ENCODE measurements at regions not wholly inside any gene's neighbourhood (a gene's known extent, or its start where the extent isn't known, plus 50 kb on each side); places are given as distances from the start of the nearest gene placed in this dataset.
"Not testable (repeated sequence)": the region's sequence is repeated elsewhere in the genome, so short reads cannot be mapped to it uniquely, and the experiment has no call there.

DNA sequence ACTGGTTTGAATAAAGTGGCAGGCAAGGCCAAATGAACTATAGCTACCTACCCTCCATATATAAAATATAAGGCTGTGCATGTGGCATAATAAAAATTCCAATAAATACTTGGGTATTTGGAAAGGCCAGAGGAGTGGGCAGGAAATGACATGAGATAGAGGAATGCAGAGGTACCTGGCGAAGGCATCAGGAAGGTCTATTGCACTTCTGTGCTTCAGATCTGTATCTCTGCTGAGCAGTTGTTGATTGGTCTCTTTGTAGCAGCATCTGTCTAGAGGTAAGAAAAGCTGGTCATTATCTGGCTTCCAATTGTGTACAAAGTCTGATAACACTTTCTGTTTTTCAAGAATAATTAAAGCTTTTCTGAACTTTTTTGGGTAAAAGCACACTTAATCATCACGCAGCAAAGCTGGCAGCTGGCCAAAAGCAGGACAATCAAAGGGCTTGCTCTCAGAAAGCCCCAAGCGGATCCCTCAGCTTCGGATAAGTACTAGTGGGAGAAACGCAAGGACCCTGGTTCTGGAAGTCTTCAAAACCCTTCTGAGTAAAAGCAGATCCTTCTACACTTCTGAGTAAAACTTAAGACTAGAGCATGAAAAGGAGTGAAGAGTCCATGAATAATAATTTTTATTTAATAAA lies 120.1 kb upstream of the TCF21 start:
- no peak for DNase-seq
- in situ Hi-C loops (cut with HindIII; ENCODE audit: low pct_ligation_motif_present, low pct_unique_long_range_greater_than_20kb, low sequenced_read_pairs) = no loop called here

DNA sequence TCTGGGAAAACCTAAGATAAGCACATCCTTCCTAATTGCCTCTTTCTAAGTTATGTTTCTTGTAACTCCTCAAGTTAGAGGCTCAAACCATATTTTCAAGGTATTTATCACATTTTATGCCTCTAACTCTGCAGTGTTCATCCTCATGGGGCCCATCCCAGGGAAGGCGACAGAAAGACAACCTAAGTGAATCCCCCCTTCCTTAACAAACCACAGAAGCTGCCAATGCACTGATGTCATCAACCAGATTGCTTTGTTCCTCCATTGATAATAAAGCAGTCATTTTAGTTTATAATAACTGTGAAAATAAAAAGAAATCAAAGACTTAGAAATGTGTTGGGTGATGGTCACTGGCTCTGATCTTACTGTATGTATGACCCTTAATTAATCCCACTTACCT lies 119.5 kb upstream of the TCF21 start:
- in situ Hi-C loops (cut with HindIII; ENCODE audit: low pct_ligation_motif_present, low pct_unique_long_range_greater_than_20kb, low sequenced_read_pairs) = no loop called here

DNA sequence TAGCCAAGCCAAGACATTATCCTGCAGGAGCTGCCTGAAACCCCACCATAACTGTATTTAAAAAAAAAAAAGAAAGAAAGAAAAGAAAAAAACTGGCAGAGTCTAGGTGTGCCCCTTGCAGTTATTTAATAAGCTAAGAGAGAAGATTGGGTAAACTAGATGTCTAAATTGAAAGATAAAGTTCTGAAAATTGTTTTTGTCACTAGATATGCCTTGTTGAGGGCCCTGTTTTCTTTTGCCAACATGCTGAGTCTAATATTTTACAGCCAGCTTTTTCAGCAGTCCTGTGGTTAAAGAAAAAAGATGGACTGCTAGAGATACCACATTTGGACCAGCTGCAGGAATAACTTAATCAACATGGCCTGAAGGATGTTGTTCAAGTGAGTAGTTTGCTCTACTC lies 116.3 kb upstream of the TCF21 start:
- in situ Hi-C loops (cut with HindIII; ENCODE audit: low pct_ligation_motif_present, low pct_unique_long_range_greater_than_20kb, low sequenced_read_pairs) = no loop called here
- DNase-seq = no peak

More for the DNA sequence above, 119.5 kb upstream of the TCF21 start:
- DNase-seq = no peak

DNA sequence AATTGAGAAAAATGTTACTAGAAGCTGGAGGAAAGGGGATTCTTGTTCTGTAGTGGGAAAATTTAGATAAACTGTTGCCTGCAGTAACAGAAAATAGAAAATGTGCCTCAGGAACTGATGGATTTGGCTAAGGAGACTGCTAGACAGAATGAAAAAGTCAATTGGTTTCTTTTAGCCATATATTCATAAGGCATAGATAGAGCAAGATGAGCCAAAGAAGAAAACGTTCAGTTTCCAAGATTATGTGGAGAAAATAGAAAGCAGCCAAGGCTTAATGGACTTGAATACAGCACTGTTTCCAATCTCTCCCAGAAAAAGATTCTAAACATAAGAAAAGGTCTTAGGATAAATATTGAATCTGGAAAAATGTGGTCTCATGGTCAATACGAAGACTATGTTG lies 115.1 kb upstream of the TCF21 start:
- no peak for DNase-seq
- in situ Hi-C loops (cut with HindIII; ENCODE audit: low pct_ligation_motif_present, low pct_unique_long_range_greater_than_20kb, low sequenced_read_pairs) = no loop called here

DNA sequence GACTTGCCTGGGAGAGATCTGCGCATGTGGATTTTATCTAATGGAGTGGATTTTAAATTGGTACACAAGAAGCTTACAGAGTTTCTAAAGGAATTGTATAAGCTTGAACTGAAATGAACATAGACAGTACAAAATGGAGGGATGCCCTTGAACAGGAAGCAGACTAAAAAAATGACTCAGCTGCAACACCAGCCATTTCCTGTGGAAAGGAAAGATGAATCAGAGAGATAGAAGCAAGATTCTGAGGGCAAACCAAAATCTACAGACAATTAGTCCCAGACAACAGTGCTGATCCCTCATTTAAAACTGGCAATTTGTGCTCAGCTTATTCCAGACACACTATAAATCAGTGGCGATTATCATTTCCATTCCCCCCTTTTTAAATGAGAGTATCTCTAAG lies 114.6 kb upstream of the TCF21 start:
- in situ Hi-C loops (cut with HindIII; ENCODE audit: low pct_ligation_motif_present, low pct_unique_long_range_greater_than_20kb, low sequenced_read_pairs) = no loop called here
- DNase-seq = peak; percentile 8

DNA sequence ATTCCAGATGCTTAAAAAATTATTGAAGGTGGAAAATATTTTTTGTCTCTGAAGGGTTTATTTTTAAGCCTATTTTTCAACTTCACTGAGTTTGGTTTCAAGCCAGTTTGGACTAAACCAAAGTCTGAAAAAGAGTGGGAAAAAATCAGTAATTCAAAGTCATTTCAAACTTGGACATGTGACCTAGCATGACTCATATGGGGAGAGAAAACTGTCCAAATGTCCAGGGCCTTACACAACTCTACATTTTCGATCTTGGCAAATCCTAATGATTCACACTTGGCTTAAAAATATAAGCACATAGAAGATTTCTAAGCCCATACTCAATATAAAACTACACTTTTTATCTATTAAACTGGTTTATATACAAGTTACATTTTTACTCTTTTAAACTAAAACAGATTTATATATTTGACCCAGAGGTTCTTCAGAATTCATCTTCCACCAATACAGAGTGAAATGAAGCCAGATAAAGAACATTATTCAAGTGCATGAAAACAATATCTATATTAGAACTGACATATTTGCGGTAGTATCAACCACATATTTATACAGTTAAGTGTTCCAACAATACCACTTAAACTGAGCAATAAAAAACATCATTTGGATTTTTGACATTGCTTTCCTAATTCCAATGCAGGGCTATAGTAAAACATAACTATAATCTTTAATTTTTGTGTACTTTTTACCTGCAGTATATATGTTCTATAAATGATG lies 110.3 kb upstream of the TCF21 start:
- in situ Hi-C loops (cut with HindIII; ENCODE audit: low pct_ligation_motif_present, low pct_unique_long_range_greater_than_20kb, low sequenced_read_pairs) = no loop called here
- DNase-seq = no peak

DNA sequence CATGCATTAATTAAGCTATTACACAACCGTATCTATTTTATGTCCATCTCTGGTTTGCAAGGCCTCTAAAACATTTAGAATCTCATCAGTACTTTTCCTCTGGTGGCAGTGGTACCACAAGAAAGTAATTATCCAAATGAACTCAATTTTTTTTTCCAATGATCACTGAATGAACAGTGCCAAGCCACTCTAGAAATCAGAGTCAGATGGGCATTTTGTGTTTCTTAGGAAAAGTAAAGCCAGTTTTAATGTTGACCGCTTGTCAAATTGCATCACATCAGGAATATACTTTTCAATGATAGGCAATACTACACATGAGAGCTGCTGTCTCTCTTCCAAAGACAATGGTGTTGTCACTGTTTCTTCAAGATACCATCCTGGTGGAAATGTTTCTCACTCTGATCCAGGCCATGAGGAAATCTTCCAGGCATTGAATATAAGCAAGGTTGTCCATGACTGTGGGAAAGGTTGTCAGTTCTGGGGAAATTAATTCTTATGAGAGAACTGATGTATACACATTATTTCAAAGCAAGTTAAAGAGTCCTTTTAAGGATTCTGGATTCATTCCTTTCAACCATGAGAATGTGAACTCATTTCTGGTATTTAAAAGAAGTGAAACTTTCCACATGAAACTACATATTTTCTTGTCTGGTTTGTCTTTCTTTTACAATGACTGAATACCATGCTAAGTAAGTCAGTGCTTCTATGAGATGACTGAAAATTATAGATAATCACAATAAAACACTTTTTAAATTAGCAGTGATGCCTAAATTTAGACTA lies 108.8 kb upstream of the TCF21 start:
- DNase-seq = no peak
- in situ Hi-C loops (cut with HindIII; ENCODE audit: low pct_ligation_motif_present, low pct_unique_long_range_greater_than_20kb, low sequenced_read_pairs) = no loop called here

DNA sequence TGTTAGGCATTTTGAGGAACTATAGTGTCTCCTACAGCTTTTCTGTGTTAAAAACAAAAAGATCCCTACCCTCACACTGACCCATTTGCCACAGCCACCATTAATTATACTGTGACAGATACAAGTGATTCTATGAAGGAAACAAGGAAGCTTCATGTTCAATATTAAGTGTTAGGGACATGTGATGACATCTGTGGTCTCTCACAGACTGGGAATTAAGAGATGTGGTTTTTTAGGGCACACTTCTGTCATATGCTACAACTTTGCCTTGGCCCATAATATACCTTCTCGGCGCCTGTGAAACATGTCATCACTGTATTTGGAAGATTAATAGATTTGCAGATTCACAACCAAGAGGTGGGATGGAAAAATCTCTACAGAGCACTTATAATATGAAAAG lies 102.9 kb upstream of the TCF21 start:
- in situ Hi-C loops (cut with HindIII; ENCODE audit: low pct_ligation_motif_present, low pct_unique_long_range_greater_than_20kb, low sequenced_read_pairs) = no loop called here
- no peak for DNase-seq

DNA sequence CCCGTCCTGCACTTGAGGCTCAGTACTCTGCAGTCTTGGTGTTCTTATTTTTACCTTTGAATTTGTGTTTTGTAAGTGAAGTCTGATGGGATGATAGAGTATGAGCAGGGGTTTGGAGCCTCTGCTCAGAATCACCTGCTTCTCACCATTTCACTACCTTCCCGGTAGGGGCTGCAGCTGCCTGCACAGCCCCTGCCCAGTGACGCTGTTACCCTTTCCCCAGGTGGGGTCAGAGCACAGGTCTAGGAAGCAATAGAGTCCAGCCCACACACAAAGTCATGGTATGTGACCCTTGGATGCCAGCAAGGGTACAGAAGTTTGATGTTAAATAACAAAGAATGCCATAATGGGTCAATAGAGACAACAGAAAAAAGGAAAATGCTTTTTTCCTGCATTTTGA lies 101.8 kb upstream of the TCF21 start:
- in situ Hi-C loops (cut with HindIII; ENCODE audit: low pct_ligation_motif_present, low pct_unique_long_range_greater_than_20kb, low sequenced_read_pairs) = no loop called here

DNA sequence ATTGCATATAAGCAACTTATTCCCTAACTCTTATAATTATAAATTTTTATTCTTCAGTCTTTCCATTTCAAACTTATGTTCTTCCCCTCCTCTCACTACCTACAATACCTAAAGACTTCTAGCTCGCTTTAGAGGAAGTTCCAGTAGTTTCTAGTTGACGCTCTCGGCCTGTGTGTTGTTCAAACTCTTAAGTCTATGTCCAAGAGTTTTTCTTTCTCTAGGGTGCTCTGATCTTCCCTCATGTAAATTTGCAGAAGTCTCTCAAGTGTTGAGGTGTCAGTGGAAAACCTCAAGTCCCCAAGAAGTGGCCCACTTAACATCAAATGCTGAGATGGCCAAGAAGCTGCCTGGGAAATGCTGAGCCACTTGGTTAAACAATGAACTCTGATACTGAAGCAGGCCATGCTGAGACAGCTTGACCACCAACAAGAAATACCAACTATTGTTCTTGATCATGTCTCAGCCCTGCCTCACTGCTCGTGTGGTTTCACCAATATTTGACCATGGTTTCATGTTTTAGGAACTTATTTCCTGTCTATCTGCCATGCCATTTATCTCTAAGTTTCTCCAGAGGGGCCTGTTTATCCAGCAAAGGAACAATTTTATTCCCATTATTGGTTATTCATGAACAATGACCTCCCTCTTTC lies 100.9 kb upstream of the TCF21 start:
- no peak for DNase-seq
- in situ Hi-C loops (cut with HindIII; ENCODE audit: low pct_ligation_motif_present, low pct_unique_long_range_greater_than_20kb, low sequenced_read_pairs) = no loop called here

More for the DNA sequence above, 101.8 kb upstream of the TCF21 start:
- no peak for DNase-seq

DNA sequence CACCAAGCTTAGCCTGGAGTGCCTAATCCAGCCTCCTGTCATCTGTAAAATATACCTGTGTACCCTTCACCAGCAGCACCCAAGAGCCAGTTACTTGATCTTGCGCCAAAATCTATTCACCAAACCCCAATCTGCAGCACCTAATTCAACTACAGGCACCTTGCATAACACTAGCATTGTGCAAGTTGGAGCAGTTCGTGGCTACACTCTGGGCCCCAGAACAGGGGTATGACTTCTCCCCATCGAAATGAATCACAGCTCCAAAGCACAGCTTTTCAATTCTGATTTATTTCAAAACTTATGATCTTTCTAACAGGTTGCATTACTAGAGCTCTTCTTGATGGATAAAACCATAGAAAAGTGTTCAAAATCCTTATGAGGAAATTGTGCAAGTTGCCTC lies 100.4 kb upstream of the TCF21 start:
- in situ Hi-C loops (cut with HindIII; ENCODE audit: low pct_ligation_motif_present, low pct_unique_long_range_greater_than_20kb, low sequenced_read_pairs) = no loop called here

DNA sequence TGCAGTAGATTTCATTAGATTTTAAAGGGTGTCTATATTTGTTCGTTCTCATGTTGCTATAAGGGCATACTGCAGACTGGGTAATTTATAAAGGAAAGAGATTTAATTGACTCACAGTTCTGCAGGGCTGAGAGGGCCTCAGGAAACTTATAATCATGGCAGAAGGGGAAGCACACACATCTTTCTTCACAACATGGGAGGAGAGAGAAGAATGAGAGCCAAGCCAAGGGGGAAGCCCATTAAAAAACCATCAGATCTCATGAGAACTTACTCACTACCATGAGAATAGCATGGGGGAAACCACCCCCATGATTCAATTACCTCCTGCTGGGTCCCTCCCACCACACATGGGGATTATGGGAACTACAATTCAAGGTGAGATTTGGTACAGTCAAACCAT lies 99.5 kb upstream of the TCF21 start:
- DNase-seq; in situ Hi-C loops (cut with HindIII; ENCODE audit: low pct_ligation_motif_present, low pct_unique_long_range_greater_than_20kb, low sequenced_read_pairs): not testable (repeated sequence)

More for the DNA sequence above, 100.4 kb upstream of the TCF21 start:
- DNase-seq = no peak

DNA sequence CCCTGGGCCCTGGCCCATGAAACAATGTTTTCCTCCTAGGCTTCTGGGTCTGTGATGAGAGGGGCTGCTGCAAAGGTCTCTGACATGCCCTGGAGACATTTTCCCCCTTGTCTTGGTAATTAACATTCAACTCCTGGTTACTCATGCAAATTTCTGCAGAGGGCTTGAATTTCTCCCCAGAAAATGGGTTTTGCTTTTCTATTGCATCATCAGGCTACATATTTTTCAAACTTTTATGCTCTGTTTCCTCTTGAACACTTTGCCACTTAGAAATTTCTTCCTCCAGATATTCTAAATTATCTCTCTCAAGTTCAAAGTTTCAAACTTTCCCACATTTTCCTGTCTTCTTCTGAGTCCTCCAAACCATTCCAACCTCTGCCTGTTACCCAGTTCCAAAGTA lies 98.2 kb upstream of the TCF21 start:
- in situ Hi-C loops (cut with HindIII; ENCODE audit: low pct_ligation_motif_present, low pct_unique_long_range_greater_than_20kb, low sequenced_read_pairs); DNase-seq: not testable (repeated sequence)

DNA sequence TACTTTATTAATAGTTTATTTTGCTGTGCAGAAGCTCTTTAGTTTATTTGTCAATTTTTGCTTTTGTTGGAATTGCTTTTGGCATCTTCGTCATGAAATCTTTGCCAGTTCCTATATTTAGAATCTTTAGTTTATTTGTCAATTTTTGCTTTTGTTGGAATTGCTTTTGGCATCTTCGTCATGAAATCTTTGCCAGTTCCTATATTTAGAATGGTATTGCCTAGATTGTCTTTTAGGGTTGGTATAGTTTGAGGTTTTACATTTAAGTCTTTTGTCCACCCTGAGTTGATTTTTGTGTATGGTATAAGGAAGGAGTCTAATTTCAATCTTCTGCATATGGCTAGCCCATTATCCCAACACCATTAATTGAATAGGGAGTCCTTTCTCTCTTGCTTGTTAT lies 93.9 kb upstream of the TCF21 start:
- DNase-seq; in situ Hi-C loops (cut with HindIII; ENCODE audit: low pct_ligation_motif_present, low pct_unique_long_range_greater_than_20kb, low sequenced_read_pairs): not testable (repeated sequence)

DNA sequence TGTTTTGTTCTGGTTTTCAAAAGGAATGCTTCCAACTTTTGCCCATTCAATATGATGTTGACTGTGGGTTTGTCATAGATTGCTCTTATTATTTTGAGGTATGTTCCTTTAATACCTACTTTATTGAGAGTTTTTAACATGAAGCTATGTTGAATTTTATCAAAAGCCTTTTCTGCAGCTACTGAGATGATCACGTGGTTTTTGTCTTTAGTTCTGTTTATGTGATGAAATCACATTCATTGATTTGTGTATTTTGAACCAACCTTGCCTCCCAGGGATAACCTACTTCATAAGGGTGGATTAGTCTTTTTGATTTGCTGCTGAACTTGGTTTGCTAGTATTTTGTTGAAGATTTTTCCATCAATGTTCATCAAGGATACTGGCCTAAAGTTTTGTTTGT lies 92.7 kb upstream of the TCF21 start:
- in situ Hi-C loops (cut with HindIII; ENCODE audit: low pct_ligation_motif_present, low pct_unique_long_range_greater_than_20kb, low sequenced_read_pairs) = no loop called here

DNA sequence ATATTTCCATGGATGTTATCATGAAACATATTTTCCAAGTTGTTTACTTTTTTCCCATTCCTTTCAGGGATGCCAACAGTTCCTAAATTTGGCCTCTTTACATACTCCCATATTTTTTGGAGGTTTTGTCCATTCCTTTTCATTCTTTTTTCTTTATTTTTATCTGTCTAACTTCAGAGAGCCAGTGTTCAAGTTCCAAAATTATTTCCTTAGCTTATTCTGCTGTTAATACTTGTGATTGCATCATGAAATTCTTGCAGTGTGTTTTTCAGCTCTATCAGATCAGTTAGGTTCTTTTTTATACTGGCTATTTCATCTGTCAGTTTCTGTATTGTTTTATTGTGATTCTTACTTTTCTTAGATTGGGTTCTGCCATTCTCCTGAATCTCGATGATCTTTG lies 89.9 kb upstream of the TCF21 start:
- in situ Hi-C loops (cut with HindIII; ENCODE audit: low pct_ligation_motif_present, low pct_unique_long_range_greater_than_20kb, low sequenced_read_pairs) = no loop called here
- no peak for DNase-seq

More for the DNA sequence above, 92.7 kb upstream of the TCF21 start:
- no peak for DNase-seq

DNA sequence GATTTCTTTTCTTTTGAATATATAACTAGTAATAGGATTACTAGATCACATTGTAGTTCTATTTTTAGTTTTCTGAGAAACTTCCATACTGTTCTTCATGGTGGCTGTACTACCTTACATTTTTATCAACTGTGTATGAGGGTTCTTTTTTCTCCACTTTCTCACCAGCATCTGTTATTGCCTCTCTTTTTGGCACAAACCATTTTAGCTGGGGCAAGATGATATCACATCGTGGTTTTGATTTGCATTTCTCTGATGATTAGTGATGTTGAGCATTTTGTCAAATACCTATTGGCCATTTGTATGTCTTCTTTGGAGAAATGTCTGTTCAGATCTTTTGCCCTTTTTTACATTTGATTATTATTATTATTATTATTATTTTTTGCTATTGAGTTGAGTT lies 86.1 kb upstream of the TCF21 start:
- no peak for DNase-seq
- in situ Hi-C loops (cut with HindIII; ENCODE audit: low pct_ligation_motif_present, low pct_unique_long_range_greater_than_20kb, low sequenced_read_pairs) = no loop called here

DNA sequence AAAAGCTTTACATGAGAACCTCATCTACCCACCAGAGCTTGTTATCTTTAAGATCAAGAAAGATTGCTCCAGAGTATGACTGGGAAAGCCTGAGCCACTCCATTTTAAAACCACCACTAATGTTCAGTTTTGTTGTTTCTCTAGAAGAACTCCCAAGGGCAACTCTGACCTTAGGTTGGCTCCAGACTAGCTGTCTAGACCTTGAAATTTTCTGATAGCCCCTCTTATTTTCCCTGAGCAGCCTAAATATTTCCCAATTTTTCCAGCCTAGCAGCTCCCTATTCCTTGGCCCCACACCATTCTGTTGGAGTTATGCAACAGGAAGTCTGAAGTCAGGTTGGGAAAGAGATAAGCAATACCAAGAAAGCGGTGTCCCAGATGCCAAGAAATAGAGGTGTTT lies 84.6 kb upstream of the TCF21 start:
- in situ Hi-C loops (cut with HindIII; ENCODE audit: low pct_ligation_motif_present, low pct_unique_long_range_greater_than_20kb, low sequenced_read_pairs) = no loop called here
- DNase-seq = no peak

DNA sequence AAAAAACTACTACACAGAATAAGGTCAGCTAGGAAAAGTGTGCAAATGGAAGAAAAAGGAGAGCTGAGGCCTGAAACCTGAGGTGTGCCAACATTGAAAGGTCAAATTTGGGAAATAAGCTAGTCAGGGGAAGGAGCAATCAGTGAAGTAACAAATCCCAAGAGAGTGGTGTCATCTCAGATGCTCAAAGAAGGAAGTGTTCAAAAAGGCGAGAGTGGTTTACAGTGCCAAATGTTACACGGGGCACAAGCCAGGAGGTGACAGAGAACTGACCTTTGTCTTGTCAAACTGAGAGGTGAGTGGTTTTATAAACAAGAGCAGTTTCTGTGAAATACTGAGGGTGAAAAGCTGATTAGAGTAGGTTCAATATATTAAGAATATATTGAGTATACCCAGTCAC lies 83.0 kb upstream of the TCF21 start:
- in situ Hi-C loops (cut with HindIII; ENCODE audit: low pct_ligation_motif_present, low pct_unique_long_range_greater_than_20kb, low sequenced_read_pairs) = no loop called here

More for the DNA sequence above, 83.0 kb upstream of the TCF21 start:
- DNase-seq = no peak
